Urinary bladder (tissue), 4 donors: ENCODE measurements at regions not wholly inside any gene's neighbourhood (a gene's known extent, or its start where the extent isn't known, plus 50 kb on each side); places are given as distances from the start of the nearest gene placed in this dataset. TPM values are rescaled to one million over a fixed set of nuclear protein-coding genes. Genes with fewer than 3 reads are reported as not detected.

Experiments
- DNase-seq: peaks from one replicate; pipeline ENCODE4 v3.0.0-alpha.2; 2015; ENCODE audit errors: extremely low spot score
- H3K27ac ChIP-seq: one replicate; pipeline ENCODE4 v1.5.1; 2013; ENCODE audit warnings: low read depth, mild to moderate bottlenecking, moderate library complexity
- H3K36me3 ChIP-seq: one replicate; pipeline ENCODE4 v1.6.1; 2013; ENCODE audit warnings: mild to moderate bottlenecking, moderate library complexity; ENCODE audit not compliant: insufficient read depth
- H3K4me1 ChIP-seq: one replicate; pipeline ENCODE4 v1.6.1; 2013; ENCODE audit warnings: mild to moderate bottlenecking, moderate library complexity; ENCODE audit not compliant: insufficient read depth
- H3K4me3 ChIP-seq: one replicate; pipeline ENCODE4 v1.5.1; 2013; ENCODE audit warnings: low read depth, low read length
- WGBS: extraction: QIAGEN DNeasy Blood & Tissue Kit; methylation state at CpG from one replicate; pipeline ENCODE4 v1.1.7; 2013; 5-methylcytosine and 5-hydroxymethylcytosine counted together
- small RNA-seq: library from RNA; depleted of rRNA; stranded (forward); fragments of <200 nt; gene quantifications from one replicate; pipeline ENCODE3, GENCODE V24; 2014
- donor health status: healthy with polysubstance abuse.
- donor health status: healthy.

DNA sequence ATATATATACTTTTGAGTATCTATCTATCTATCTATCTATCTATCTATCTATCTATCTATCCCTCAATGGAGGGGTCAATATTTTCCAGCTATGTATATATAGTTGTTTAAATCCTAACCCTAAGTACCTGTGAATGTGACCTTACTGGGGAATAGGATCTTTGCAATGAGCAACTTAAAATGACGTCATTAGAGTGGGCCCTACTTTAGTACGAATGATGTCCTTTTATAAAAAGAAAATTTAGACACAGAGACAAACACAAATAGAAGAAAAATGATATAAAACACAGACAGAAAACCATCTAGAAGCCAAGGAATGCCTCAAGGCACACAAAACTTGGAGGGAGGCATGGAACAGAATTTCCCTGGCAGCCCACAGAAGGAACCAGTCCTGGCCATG is 2283.7 kb downstream of the NCAM2 start:
- Histone ChIP-seq H3K4me3 (no peak overlapping the region), H3K4me1 (no peaks in the 10 kb centered on the region), H3K27ac (no peak overlapping the region), H3K36me3 (no peaks in the 10 kb centered on the region)
- WGBS: 89% methylated on average over 2 of the region's 2 CpGs
- no peak for DNase-seq

DNA sequence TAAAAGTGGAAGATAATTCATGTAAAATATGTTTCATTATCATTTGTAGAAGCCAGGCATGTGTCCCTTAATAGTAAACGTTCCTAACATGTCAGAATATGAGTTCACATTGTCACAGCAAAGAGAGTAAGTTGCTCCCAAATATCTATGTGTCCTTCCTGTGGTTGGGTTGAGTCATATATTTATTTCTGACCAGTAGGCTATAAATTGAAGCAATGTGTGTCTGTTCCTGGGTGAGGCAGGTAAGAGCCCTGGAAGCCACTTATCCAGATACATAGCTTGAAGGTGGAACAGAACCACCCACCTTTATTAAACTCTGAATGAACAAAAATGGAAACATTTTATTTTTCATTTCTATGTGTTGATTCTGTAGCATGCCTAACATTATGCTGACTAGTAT is 2251.6 kb downstream of the NCAM2 start:
- no peak for DNase-seq
- H3K36me3 ChIP-seq: no peaks in the 10 kb centered on the region
- WGBS: 64% methylated on average over 1 of the region's 1 CpG
- no peaks in the 10 kb centered on the region for H3K4me1 ChIP-seq
- H3K4me3 ChIP-seq: no peak overlapping the region
- no peak overlapping the region for H3K27ac ChIP-seq

DNA sequence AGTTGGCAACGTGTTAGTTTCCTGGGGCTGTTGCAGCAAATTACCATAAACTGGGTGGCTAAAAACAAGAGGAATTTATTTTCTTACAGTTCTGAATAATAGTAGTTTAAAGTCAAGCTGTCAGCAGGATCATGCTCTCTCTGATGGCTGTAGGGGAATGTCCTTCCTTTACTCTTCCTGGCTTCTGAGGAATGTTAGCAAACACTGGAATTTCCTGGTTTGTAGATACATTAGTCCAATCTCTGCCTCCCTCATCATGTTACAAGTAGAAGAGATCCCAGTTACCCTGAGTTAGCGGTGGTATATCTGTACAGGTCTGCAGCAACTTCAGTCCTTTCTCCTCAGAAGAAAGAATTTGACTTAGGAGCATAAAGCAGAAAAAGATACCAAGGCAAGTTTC is 2249.1 kb downstream of the NCAM2 start:
- 51% methylated on average over 2 of the region's 2 CpGs for WGBS
- Histone ChIP-seq H3K27ac (no peak overlapping the region), H3K4me1 (no peaks in the 10 kb centered on the region), H3K4me3 (no peak overlapping the region), H3K36me3 (no peaks in the 10 kb centered on the region)
- no peak for DNase-seq

DNA sequence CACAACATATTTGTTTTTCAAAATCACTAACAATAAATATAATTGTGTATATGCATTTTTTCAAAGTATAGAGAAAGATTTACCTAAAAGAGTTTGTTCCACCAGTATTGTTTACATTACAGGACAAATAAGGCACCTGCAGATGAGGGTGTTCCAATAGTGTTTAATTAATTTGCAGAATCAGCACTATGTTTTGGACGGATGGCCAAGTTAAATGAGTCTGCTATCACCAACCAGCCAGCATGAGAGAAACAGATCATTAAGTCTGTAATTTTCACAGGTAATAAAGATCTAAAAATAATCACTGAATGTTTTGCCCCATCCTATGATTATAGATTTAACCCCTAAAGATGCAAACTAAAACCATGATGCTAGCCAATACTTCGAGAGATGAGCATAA is 2247.0 kb downstream of the NCAM2 start:
- no peak overlapping the region for H3K27ac ChIP-seq
- WGBS: 92% methylated on average over 2 of the region's 2 CpGs
- no peak for DNase-seq
- no peaks in the 10 kb centered on the region for H3K4me1 ChIP-seq
- H3K4me3 ChIP-seq: no peak overlapping the region
- H3K36me3 ChIP-seq: no peaks in the 10 kb centered on the region

DNA sequence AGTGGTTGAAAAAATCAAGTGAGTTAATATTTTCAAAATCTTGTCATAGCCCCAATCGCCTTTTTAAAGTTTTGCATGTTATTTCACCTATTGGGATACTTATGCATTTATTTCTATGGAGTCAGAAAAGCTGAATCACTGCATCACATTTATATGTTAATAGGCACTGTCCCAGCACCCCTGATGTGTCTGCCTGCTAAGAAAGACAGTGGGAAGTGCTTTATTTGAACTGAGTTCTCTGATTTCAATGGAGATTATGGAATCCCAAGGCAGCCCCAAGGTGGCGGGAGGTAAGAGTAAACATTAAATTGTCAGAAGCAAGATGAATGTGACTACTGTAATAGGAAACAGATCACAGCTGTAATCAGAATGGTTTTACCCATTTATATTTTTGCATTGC is 2225.7 kb downstream of the NCAM2 start:
- WGBS: 81% methylated on average over 2 of the region's 2 CpGs
- H3K36me3 ChIP-seq: no peaks in the 10 kb centered on the region
- no peak overlapping the region for H3K27ac ChIP-seq
- H3K4me3 ChIP-seq: no peak overlapping the region
- no peak for DNase-seq
- no peaks in the 10 kb centered on the region for H3K4me1 ChIP-seq

DNA sequence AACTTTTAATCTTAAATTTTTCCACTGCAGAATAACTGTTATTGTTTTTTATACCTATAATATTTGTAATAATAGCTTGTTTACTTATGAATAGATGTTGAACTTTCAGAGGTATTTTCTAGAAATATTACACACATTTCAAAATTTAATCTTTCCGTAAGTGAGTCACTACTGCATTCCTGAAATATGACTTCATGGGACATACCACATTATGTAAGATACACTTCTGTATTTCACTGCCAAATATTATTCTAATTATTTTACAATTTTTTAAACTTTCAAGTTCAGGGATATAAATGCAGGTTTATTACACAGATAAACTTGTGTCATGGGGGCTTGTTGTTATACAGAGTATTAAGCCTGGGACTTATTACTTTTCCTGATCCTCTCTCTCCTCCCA is 2220.5 kb downstream of the NCAM2 start:
- H3K4me3 ChIP-seq: no peak overlapping the region
- no peaks in the 10 kb centered on the region for H3K36me3 ChIP-seq
- no peaks in the 10 kb centered on the region for H3K4me1 ChIP-seq
- H3K27ac ChIP-seq: no peak overlapping the region
- 64% methylated on average over 1 of the region's 1 CpG for WGBS
- DNase-seq: no peak

DNA sequence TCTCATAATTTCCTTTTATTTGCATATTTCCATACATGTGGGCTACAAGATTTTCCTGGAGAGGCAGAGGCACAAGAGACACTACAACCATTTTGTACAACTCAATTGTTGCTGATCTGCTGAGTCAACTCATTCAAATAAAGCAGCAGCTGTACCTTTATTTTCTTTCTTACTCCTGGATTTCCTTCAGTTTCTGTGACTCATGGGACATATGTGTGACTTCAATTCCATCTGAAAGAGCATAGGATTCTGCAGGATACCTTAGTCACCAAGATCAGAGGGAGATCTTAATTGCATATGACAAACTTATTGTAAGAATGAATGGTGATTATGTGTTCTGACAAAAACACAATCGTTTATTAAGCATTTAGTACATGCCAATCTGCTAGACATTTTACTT is 2219.4 kb downstream of the NCAM2 start:
- H3K4me1 ChIP-seq: no peaks in the 10 kb centered on the region
- no peaks in the 10 kb centered on the region for H3K36me3 ChIP-seq
- H3K4me3 ChIP-seq: no peak overlapping the region
- 88% methylated on average over 1 of the region's 1 CpG for WGBS
- no peak for DNase-seq
- no peak overlapping the region for H3K27ac ChIP-seq

DNA sequence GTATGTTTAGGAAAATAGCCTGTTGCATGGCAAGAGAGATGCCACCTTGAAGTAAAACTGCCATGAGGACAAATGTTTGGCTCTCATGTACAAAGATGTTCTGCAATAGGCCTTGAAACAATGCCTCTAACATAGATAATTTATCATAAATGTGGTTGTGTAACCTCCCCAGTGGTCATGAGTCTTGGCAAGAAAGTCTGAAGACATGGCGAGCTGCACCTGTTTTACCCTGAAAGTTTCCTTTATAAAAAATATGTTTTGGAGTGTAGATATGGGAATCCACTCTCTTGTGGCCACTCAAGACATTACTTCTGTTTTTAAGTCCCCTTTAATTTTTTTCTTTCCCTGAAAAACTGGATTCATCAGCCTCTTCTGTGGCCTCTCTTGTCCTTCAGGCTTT is 2217.1 kb downstream of the NCAM2 start:
- 85% methylated on average over 1 of the region's 1 CpG for WGBS
- Histone ChIP-seq H3K27ac (no peak overlapping the region), H3K36me3 (no peaks in the 10 kb centered on the region)

More for the DNA sequence above, 2217.1 kb downstream of the NCAM2 start:
- no peak for DNase-seq
- Histone ChIP-seq H3K4me3 (no peak overlapping the region), H3K4me1 (no peaks in the 10 kb centered on the region)

Small RNAs in the stretch of these regions (small RNA-seq; reads per million reads assigned to genes)
- gene AP001340.1 (not detected), gene RF00019 (not detected), gene RN7SKP236 (not detected), gene RNA5SP489 (not detected), gene RNU2-55P (0.09 reads per million)
